ENCODE measurements at regions not wholly inside any gene's neighbourhood (a gene's known extent, or its start where the extent isn't known, plus 50 kb on each side); places are given as distances from the start of the nearest gene placed in this dataset.

DNA sequence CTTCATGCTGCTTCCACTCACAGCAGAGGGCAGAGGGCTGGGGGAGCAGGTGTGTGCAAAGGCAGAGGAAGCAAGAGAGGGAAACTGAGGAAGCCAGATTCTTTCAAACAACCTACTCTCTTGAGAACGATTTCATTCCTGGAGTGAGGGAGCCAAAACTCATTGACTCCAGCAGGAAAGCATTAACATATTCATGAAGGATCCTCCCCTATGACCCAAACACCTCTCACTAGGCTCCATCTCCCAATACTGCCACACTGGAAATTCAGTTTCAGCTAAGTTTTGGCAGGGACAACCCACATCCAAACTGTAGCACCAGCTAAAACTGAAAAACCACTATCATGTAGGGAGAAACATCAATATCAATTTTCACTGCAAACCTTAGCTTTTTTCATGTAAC is 125.1 kb downstream of the OLIG3 start:
- TF ChIP-seq, protein P1, sequence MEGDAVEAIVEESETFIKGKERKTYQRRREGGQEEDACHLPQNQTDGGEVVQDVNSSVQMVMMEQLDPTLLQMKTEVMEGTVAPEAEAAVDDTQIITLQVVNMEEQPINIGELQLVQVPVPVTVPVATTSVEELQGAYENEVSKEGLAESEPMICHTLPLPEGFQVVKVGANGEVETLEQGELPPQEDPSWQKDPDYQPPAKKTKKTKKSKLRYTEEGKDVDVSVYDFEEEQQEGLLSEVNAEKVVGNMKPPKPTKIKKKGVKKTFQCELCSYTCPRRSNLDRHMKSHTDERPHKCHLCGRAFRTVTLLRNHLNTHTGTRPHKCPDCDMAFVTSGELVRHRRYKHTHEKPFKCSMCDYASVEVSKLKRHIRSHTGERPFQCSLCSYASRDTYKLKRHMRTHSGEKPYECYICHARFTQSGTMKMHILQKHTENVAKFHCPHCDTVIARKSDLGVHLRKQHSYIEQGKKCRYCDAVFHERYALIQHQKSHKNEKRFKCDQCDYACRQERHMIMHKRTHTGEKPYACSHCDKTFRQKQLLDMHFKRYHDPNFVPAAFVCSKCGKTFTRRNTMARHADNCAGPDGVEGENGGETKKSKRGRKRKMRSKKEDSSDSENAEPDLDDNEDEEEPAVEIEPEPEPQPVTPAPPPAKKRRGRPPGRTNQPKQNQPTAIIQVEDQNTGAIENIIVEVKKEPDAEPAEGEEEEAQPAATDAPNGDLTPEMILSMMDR (conservative IDR thresholded peaks at IDR 0.05; ENCODE audit: low read length), result no peak
- TF ChIP-seq EZH2phosphoT487 (IDR thresholded peaks at IDR 0.05; ENCODE audit: borderline replicate concordance), result no peak
